A549 (cell line): ENCODE measurements at regions not wholly inside any gene's neighbourhood (a gene's known extent, or its start where the extent isn't known, plus 50 kb on each side); places are given as distances from the start of the nearest gene placed in this dataset.

Experiments
- ATAC-seq, 2 experiments: fragments of 200-7000 bp in 1 of 2; fragments of >200 bp in 1 of 2; cut with Nextera tagmentation in 1 of 2; cut with Tn5 transposase in 1 of 2; 3 replicates each; pipeline versions ENCODE4 v1.8.0 to v1.9.1; 2018 to 2020; ENCODE audit warnings: mild to moderate bottlenecking in 1 of 2, moderate library complexity in 1 of 2
- CTCF ChIA-PET: fragments of 300-600 bp; sonication (Branson Sonifier 250); formaldehyde crosslinking; extraction: SDS; loops from one replicate; lab custom pipeline; 2021; ENCODE audit warnings: antibody characterized with exemption, inconsistent platforms; lab: Yijun Ruan, JAX
- POLR2A ChIA-PET: fragments of 350-600 bp; formaldehyde crosslinking; extraction: SDS; loops from one replicate; lab custom pipeline; 2021; ENCODE audit warnings: antibody characterized with exemption, inconsistent platforms; lab: Yijun Ruan, JAX
- DNase-seq, 2 experiments: peaks; one replicate each; pipeline versions ENCODE4 v3.0.0 to v3.0.0-alpha.2; 2011 to 2016; ENCODE audit warnings: low read depth in 1 of 2, low spot score in 1 of 2
- FAIRE-seq: peaks from 2 replicates; lab custom pipeline; 2011; peaks lifted over from hg19 to GRCh38; lab: Jason Lieb, UNC
- H3K27ac ChIP-seq, 2 experiments: fragments of >200 bp; sonication (Bioruptor Twin); formaldehyde crosslinking; 3 replicates each; pipeline ENCODE4 v1.5.1; 2016 to 2017
- H3K4me1 ChIP-seq: fragments of >200 bp; sonication (Bioruptor Twin); formaldehyde crosslinking; 3 replicates; pipeline ENCODE4 v1.6.1; 2016
- H3K4me2 ChIP-seq: fragments of >200 bp; sonication (Bioruptor Twin); formaldehyde crosslinking; 3 replicates; pipeline ENCODE4 v1.6.1; 2016
- H3K4me3 ChIP-seq: fragments of >200 bp; sonication (Bioruptor Twin); formaldehyde crosslinking; 3 replicates; pipeline ENCODE4 v1.5.1; 2016
- H3K9me3 ChIP-seq: fragments of >200 bp; sonication (Bioruptor Twin); formaldehyde crosslinking; 3 replicates; pipeline ENCODE4 v1.6.1; 2016
- CEBPB ChIP-seq, 2 experiments: fragments of >200 bp in 1 of 2; sonication (Bioruptor Twin) in 1 of 2; formaldehyde crosslinking in 1 of 2; IDR thresholded peaks; 2 replicates each; pipeline ENCODE4 v1.6.1; 2012 to 2016
- CHD2 ChIP-seq: fragments of 150-350 bp; IDR thresholded peaks from 2 replicates; pipeline ENCODE4 v1.6.1; 2014; ENCODE audit warnings: low read length; ENCODE audit not compliant: partially characterized antibody
- CHD4 ChIP-seq: fragments of 200-600 bp; sonication (generic); IDR thresholded peaks from 2 replicates; pipeline ENCODE4 v1.6.1; 2016; ENCODE audit warnings: antibody characterized with exemption, mild to moderate bottlenecking, borderline replicate concordance
- GATA3 ChIP-seq: IDR thresholded peaks from 2 replicates; pipeline ENCODE4 v1.6.1; 2012; ENCODE audit warnings: borderline replicate concordance
- HEYL ChIP-seq: fragments of 250-450 bp; sonication (Bioruptor Pico); IDR thresholded peaks from 2 replicates; pipeline ENCODE4 v1.8.0; 2021; ENCODE audit warnings: mild to moderate bottlenecking, moderate library complexity
- HOXB5 ChIP-seq: fragments of 250-450 bp; sonication (Bioruptor Pico); IDR thresholded peaks from 2 replicates; pipeline ENCODE4 v1.5.0; 2020; ENCODE audit warnings: mild to moderate bottlenecking, moderate library complexity
- JUN ChIP-seq, 2 experiments: fragments of >200 bp; sonication (Bioruptor Twin); formaldehyde crosslinking; IDR thresholded peaks; 2 replicates in 1 of 2; 3 replicates in 1 of 2; pipeline ENCODE4 v1.6.1; 2016 to 2017
- JUNB ChIP-seq: fragments of >200 bp; sonication (Bioruptor Twin); formaldehyde crosslinking; IDR thresholded peaks from 2 replicates; pipeline ENCODE4 v1.6.1; 2016
- KDM1A ChIP-seq: fragments of 200-600 bp; sonication (generic); IDR thresholded peaks from 2 replicates; pipeline ENCODE4 v1.6.1; 2016; ENCODE audit warnings: low read depth, mild to moderate bottlenecking
- KDM5A ChIP-seq: fragments of 200-600 bp; sonication (generic); IDR thresholded peaks from 2 replicates; pipeline ENCODE4 v1.6.1; 2016; ENCODE audit warnings: antibody characterized with exemption, mild to moderate bottlenecking
- MAFK ChIP-seq: fragments of 450-650 bp; IDR thresholded peaks from 2 replicates; pipeline ENCODE4 v1.6.1; 2014; ENCODE audit not compliant: partially characterized antibody
- MAZ ChIP-seq: fragments of 150-350 bp; IDR thresholded peaks from 2 replicates; pipeline ENCODE4 v1.6.1; 2014; ENCODE audit warnings: antibody characterized with exemption, low read depth, low read length, borderline replicate concordance
- MYC ChIP-seq: IDR thresholded peaks from 2 replicates; pipeline ENCODE4 v1.6.1; 2012; ENCODE audit warnings: mild to moderate bottlenecking, inconsistent platforms, low read length, improper control_type of control experiment, borderline replicate concordance
- NPAS2 ChIP-seq: fragments of 250-450 bp; sonication (Bioruptor Pico); IDR thresholded peaks from 2 replicates; pipeline ENCODE4 v1.8.0; 2022; ENCODE audit warnings: mild to moderate bottlenecking, moderate library complexity, borderline replicate concordance
- POLR2A ChIP-seq: IDR thresholded peaks from 2 replicates; pipeline ENCODE4 v1.6.1; 2012; ENCODE audit warnings: mild to moderate bottlenecking, low read length
- POLR2AphosphoS2 ChIP-seq: conservative IDR thresholded peaks from 2 replicates; pipeline ENCODE4 v1.6.1; 2012; ENCODE audit warnings: low read length, improper control_type of control experiment, inconsistent platforms
- RARB ChIP-seq: fragments of 250-450 bp; sonication (Bioruptor Pico); IDR thresholded peaks from 2 replicates; pipeline ENCODE4 v1.8.0; 2021; ENCODE audit warnings: mild to moderate bottlenecking, moderate library complexity
- RNF2 ChIP-seq: fragments of 200-600 bp; sonication (generic); IDR thresholded peaks from 2 replicates; pipeline ENCODE4 v1.6.1; 2016; ENCODE audit warnings: low read depth, mild to moderate bottlenecking, antibody characterized with exemption, moderate library complexity, borderline replicate concordance
- SMC3 ChIP-seq: fragments of >200 bp; sonication (Bioruptor Twin); formaldehyde crosslinking; IDR thresholded peaks from 3 replicates; pipeline ENCODE4 v1.6.1; 2018; ENCODE audit warnings: inconsistent platforms
- SREBF2 ChIP-seq: fragments of 450-650 bp; IDR thresholded peaks from 2 replicates; pipeline ENCODE4 v1.6.1; 2014; ENCODE audit warnings: mild to moderate bottlenecking, moderate library complexity
- ZC3H11A ChIP-seq: fragments of 450-650 bp; IDR thresholded peaks from 2 replicates; pipeline ENCODE4 v1.6.1; 2014; ENCODE audit warnings: antibody characterized with exemption, mild to moderate bottlenecking
- ZFP36 ChIP-seq: fragments of 450-650 bp; IDR thresholded peaks from 2 replicates; pipeline ENCODE4 v1.6.1; 2014; ENCODE audit warnings: borderline replicate concordance; ENCODE audit not compliant: partially characterized antibody
- ZNF302 ChIP-seq: fragments of 250-450 bp; sonication (Bioruptor Pico); IDR thresholded peaks from 2 replicates; pipeline ENCODE4 v1.9.0; 2021; ENCODE audit warnings: inconsistent platforms, mild to moderate bottlenecking, moderate library complexity
- ZSCAN20 ChIP-seq: fragments of 250-450 bp; sonication (Bioruptor Pico); IDR thresholded peaks from 2 replicates; pipeline ENCODE4 v1.8.0; 2022; ENCODE audit warnings: mild to moderate bottlenecking, moderate library complexity
- WGBS: methylation state at CpG from one replicate; pipeline ENCODE4 v1.1.6; 2017; ENCODE audit errors: missing lambda C conversion rate; 5-methylcytosine and 5-hydroxymethylcytosine counted together
- TF ChIP-seq, protein P1 (sequence below): fragments of >200 bp; sonication (Bioruptor Twin); formaldehyde crosslinking; IDR thresholded peaks from 2 replicates; pipeline ENCODE4 v1.6.1; 2016
- TF ChIP-seq, protein P2 (sequence below): fragments of >200 bp; sonication (Bioruptor Twin); formaldehyde crosslinking; IDR thresholded peaks from 3 replicates; pipeline ENCODE4 v1.6.1; 2016
- TF ChIP-seq, protein P3 (sequence below): IDR thresholded peaks from 2 replicates; pipeline ENCODE4 v1.6.1; 2012

DNA sequence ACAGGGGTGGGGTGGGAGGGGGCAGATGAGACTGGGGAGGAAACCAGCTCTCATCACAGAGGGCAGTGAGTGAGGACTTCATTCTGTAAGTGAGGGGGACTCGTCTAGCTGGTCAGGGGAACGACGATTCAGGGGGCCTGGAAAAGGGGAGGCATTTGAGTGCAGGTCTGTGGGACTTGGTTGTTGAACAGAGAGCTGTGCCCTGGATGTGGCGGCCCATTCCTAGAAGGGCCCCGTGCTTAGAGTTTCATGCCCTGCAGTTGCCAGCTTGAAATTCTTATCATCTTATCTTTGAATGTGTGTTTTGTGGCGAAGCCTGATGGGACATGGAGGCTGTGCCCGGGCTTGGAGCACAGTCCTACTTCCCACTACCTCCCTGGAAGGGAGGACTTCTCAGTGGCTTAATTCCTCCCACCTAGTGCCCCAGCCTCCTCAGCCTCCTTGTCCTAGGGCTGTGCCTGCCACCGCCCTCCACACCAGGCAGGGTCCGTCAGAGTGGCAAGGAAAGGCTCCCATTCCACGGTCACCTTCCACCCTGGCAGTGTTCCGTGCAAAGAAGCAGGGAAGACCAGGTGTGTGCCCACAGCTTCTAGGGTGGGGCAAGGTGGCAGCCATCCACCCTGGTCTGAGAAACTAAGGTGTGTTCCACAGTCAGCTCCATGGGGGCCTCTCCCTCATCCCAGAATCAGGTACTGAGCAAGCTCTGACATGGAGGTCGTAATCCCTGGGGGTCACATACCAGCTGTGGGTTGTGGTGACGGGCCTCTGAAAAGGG, 59.7 kb upstream of the LMO1 start:
- H3K9me3 ChIP-seq, result no peaks in the 10 kb centered on the region
- WGBS, result 51% methylated on average over 12 of the region's 13 CpGs
- no peak for DNase-seq
- no peak overlapping the region for H3K27ac ChIP-seq
- ChIA-PET POLR2A (no interaction called here), CTCF (interaction anchor here (0.8 to 1.6 kb wide), 2 partner anchors 9 to 224 kb away, joined by 3 read pairs; no protein-coding TSS in a partner anchor)
- TF ChIP-seq MAZ (no peak), KDM1A (no peak), RARB (CRISPR knock-in tag) (no peak), ZC3H11A (no peak), ZFP36 (no peak), RNF2 (no peak), JUNB (no peak), CHD4 (no peak)
- H3K4me3 ChIP-seq, result no peak overlapping the region
- H3K4me2 ChIP-seq, result no peak overlapping the region
- H3K4me1 ChIP-seq, result no peaks in the 10 kb centered on the region
- ATAC-seq, result no peak
- FAIRE-seq, result no peak

DNA sequence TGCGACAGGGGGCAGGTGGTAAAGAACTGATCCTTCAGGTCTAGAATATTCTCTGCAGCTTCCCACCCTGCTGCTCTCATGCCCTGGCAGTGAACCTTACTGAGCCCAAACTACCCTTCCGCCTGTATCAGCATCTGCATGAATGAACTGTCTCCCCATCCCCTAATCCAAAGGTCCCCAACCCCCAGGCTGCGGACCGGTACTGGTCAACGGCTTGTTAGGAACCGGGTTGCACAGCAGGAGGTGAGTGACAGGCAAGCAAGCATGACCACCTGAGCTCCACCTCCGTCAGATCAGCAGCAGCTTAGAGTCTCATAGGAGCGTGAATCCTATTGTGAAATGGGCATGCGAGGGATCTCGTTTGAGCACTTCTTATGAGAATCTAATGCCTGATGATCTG, 58.2 kb upstream of the LMO1 start:
- DNase-seq (no peak), FAIRE-seq (no peak), ATAC-seq (no peak)
- Histone ChIP-seq H3K27ac (no peak overlapping the region), H3K4me1 (no peaks in the 10 kb centered on the region), H3K4me3 (no peak overlapping the region), H3K4me2 (no peak overlapping the region), H3K9me3 (no peaks in the 10 kb centered on the region)
- POLR2A ChIA-PET, result no interaction called here
- no peak for TF ChIP-seq MAFK
- no peak for TF ChIP-seq GATA3
- no peak for TF ChIP-seq NPAS2
- no peak for TF ChIP-seq POLR2A
- no peak for TF ChIP-seq SMC3
- TF ChIP-seq, protein P1, sequence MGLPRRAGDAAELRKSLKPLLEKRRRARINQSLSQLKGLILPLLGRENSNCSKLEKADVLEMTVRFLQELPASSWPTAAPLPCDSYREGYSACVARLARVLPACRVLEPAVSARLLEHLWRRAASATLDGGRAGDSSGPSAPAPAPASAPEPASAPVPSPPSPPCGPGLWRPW, result no peak
- CTCF ChIA-PET, result no interaction called here
- WGBS, result 57% methylated on average over 10 of the region's 10 CpGs

DNA sequence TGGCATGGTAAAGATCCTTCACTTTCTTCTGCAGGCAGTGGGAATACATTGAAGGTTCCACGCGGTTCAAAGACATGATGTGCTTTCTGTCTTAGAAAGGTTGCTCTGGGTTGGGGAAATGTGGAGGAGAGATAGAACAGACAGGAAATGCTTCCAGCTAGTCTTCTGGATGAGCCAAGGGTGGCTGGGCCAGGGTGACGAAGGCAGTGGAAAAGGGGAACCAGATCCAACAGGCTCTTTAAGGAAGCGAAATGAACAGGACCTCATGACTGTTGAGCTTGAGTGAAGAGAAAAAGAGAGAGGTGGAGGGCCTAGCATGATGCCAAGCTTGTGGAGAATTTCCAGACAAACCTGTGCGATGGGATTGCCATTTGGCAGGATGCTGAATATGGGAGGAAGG, 56.4 kb upstream of the LMO1 start:
- H3K9me3 ChIP-seq, result no peaks in the 10 kb centered on the region
- ATAC-seq (no peak), FAIRE-seq (no peak), DNase-seq (no peak)
- 44% methylated on average over 5 of the region's 5 CpGs for WGBS
- CTCF ChIA-PET, result interaction anchor here (0.7 to 4.3 kb wide), 5 partner anchors 9 to 458 kb away, joined by 3 to 16 read pairs (median 4); partner anchors contain the start of gene LMO1
- H3K4me2 ChIP-seq, result no peak overlapping the region
- TF ChIP-seq HEYL (CRISPR knock-in tag) (no peak), SMC3 (no peak), JUNB (no peak), ZSCAN20 (CRISPR knock-in tag) (no peak), SREBF2 (no peak), HOXB5 (CRISPR knock-in tag) (no peak), KDM1A (no peak), KDM5A (no peak), MAFK (no peak), MYC (no peak), CHD2 (no peak), ZNF302 (CRISPR knock-in tag) (no peak), POLR2A (no peak), CEBPB (IDR thresholded peaks at IDR 0.05) (no peak), ZC3H11A (no peak), POLR2AphosphoS2 (no peak), JUN (IDR thresholded peaks at IDR 0.05) (no peak)
- TF ChIP-seq, protein P2, sequence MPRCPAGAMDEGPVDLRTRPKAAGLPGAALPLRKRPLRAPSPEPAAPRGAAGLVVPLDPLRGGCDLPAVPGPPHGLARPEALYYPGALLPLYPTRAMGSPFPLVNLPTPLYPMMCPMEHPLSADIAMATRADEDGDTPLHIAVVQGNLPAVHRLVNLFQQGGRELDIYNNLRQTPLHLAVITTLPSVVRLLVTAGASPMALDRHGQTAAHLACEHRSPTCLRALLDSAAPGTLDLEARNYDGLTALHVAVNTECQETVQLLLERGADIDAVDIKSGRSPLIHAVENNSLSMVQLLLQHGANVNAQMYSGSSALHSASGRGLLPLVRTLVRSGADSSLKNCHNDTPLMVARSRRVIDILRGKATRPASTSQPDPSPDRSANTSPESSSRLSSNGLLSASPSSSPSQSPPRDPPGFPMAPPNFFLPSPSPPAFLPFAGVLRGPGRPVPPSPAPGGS, result no peak
- TF ChIP-seq, protein P3, sequence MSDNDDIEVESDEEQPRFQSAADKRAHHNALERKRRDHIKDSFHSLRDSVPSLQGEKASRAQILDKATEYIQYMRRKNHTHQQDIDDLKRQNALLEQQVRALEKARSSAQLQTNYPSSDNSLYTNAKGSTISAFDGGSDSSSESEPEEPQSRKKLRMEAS, result no peak
- TF ChIP-seq, protein P1, result no peak
- H3K4me3 ChIP-seq, result no peak overlapping the region
- POLR2A ChIA-PET, result no interaction called here
- H3K4me1 ChIP-seq, result no peaks in the 10 kb centered on the region
- no peak overlapping the region for H3K27ac ChIP-seq
